Adrenal gland (tissue), 9 donors: ENCODE measurements at regions not wholly inside any gene's neighbourhood (a gene's known extent, or its start where the extent isn't known, plus 50 kb on each side); places are given as distances from the start of the nearest gene placed in this dataset.

Experiments
- DNase-seq, 7 donors: peaks; one replicate each; pipeline ENCODE4 v3.0.0-alpha.2; 2019 to 2020
- H3K27ac ChIP-seq, 5 donors: fragments of 200-600 bp; sonication (generic) in 4 of 5; 1 replicate in 3 of 5; 2 replicates in 2 of 5; pipeline versions ENCODE4 v1.5.1 to v1.8.0; 2016 to 2020; ENCODE audit warnings: mild to moderate bottlenecking in 1 of 5
- H3K27me3 ChIP-seq: fragments of 200-600 bp; 2 replicates; pipeline ENCODE4 v1.8.0; 2021
- H3K36me3 ChIP-seq, 2 donors: fragments of 200-600 bp; replicated peaks in 1 of 2; 1 replicate in 1 of 2; 2 replicates in 1 of 2; pipeline versions ENCODE4 v1.5.1 to v1.8.0; 2018 to 2022
- H3K4me1 ChIP-seq, 2 donors: fragments of 200-600 bp; replicated peaks in 1 of 2; 1 replicate in 1 of 2; 2 replicates in 1 of 2; pipeline versions ENCODE4 v1.5.1 to v1.8.0; 2018 to 2021
- H3K4me3 ChIP-seq, 4 donors: fragments of 200-600 bp; sonication (generic) in 3 of 4; one replicate each; pipeline ENCODE4 v1.5.1; 2016 to 2018
- H3K9me3 ChIP-seq, 3 donors: fragments of 200-600 bp; sonication (generic) in 1 of 3; replicated peaks in 1 of 3; 1 replicate in 2 of 3; 2 replicates in 1 of 3; pipeline versions ENCODE4 v1.5.1 to v1.8.0; 2016 to 2021
- CTCF ChIP-seq, 6 experiments: fragments of 450-650 bp in 4 of 6; fragments of 200-600 bp in 2 of 6; sonication (generic) in 1 of 6; IDR thresholded peaks; 1 replicate in 5 of 6; 2 replicates in 1 of 6; pipeline versions ENCODE4 v1.5.1 to v1.8.0; 2016 to 2021; ENCODE audit warnings: antibody characterized with exemption in 6 of 6, mild to moderate bottlenecking in 2 of 6, moderate library complexity in 1 of 6
- POLR2A ChIP-seq, 2 donors: fragments of 450-650 bp; IDR thresholded peaks; one replicate each; pipeline ENCODE4 v1.6.1; 2017; ENCODE audit warnings: antibody characterized with exemption in 2 of 2, mild to moderate bottlenecking in 2 of 2, moderate library complexity in 1 of 2
- WGBS, 4 donors: extraction: QIAGEN DNeasy Blood & Tissue Kit in 2 of 4; methylation state at CpG; one replicate each; pipeline versions ENCODE4 v1.1.5 to v1.1.7; 2013 to 2017; 5-methylcytosine and 5-hydroxymethylcytosine counted together
- intact Hi-C, 2 donors: fragments of 100-400 bp; cut with DNase I; formaldehyde crosslinking; loops; one replicate each; pipeline versions ENCODE4 v1.14.1 to v1.15.0; 2022 to 2023
- donor health status: healthy with polysubstance abuse.
- donor health status: Bipolar disorder and iron deficiency.
- donor health status: DM: yes; HTN: yes; CAD: no.
- donor health status: DM: no; HTN: no; CAD: no.
- donor health status: DM: no; HTN: no; CAD: no.

DNA sequence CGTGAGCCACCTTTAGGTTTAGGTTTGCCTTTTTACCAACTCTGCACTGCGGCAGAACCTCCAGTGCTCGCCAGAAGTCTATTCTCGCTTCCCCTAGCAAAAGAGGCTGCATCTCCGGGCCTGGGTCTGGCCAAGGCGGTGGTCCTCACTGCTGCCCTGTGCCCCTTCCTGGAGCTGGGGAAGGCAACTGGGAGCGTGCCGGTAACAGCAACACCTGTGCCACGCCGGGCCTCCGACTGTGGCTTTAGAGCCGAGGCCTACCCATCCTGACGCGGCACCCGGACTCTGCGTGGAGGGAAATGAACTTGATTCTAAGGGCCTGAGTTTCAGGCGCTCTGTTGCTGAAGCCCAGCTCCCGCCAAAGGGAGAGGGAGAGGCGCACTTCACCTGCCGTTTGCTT, 82.4 kb upstream of the SPATA31C2 start:
- no peak for DNase-seq
- Histone ChIP-seq H3K4me3 (no peak overlapping the region), H3K27me3 (no peaks in the 10 kb centered on the region), H3K27ac (no peak overlapping the region), H3K36me3 (no peaks in the 10 kb centered on the region), H3K9me3 (no peaks in the 10 kb centered on the region), H3K4me1 (no peaks in the 10 kb centered on the region)
- WGBS, 4 donors = 85 to 91% (median 87%) methylated on average over 15 to 20 of the region's 20 CpGs
- TF ChIP-seq CTCF (IDR thresholded peaks at IDR 0.05) (no peak), POLR2A (IDR thresholded peaks at IDR 0.05) (no peak)
- intact Hi-C loops = no loop called here

DNA sequence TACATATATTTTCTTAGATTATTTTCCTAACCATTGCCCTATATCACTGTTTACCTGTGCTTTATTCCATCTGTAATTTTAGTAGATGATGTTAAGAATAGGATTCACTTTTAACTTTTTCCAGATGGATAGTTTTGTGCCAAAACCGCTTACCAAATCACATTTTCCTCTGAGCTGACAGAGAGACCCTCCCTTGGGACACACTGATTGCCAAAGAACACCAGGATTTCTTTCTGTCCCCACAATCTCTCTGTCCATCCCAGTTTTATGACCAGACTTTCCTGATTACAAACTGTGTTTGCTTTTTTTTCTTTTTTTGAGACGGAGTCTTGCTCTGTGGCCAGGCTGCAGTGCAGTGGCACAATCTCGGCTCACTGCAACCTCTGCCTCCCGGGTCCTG, 81.3 kb upstream of the SPATA31C2 start:
- Histone ChIP-seq H3K27me3 (no peaks in the 10 kb centered on the region), H3K4me3 (no peak overlapping the region), H3K4me1 (no peaks in the 10 kb centered on the region), H3K27ac (no peak overlapping the region), H3K9me3 (no peaks in the 10 kb centered on the region), H3K36me3 (no peaks in the 10 kb centered on the region)
- 65 to 83% (median 73%) methylated on average over 4 of the region's 4 CpGs for WGBS, 4 donors
- DNase-seq = no peak
- intact Hi-C loops = no loop called here
- TF ChIP-seq POLR2A (IDR thresholded peaks at IDR 0.05) (no peak), CTCF (IDR thresholded peaks at IDR 0.05) (no peak)

DNA sequence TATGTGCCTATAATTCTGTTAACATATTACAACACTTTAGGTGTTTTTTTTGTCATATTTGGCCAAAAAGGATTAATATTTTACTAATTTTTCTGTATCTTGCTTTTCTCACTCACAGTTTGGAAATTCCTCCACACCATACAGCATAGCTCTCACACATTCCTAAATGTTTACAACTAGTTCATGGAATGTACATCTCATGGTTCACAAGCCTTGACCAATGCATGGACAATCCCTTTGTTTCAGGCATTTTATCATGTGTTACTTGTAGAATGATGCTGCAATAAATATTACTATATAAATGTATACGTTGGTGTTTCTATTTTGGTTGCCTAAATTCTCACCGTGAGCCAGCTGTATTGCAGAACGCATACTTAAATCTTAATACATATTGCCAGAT, 80.5 kb upstream of the SPATA31C2 start:
- intact Hi-C loops = no loop called here
- TF ChIP-seq CTCF (IDR thresholded peaks at IDR 0.05) (no peak), POLR2A (IDR thresholded peaks at IDR 0.05) (no peak)
- H3K27me3 ChIP-seq = no peaks in the 10 kb centered on the region

DNA sequence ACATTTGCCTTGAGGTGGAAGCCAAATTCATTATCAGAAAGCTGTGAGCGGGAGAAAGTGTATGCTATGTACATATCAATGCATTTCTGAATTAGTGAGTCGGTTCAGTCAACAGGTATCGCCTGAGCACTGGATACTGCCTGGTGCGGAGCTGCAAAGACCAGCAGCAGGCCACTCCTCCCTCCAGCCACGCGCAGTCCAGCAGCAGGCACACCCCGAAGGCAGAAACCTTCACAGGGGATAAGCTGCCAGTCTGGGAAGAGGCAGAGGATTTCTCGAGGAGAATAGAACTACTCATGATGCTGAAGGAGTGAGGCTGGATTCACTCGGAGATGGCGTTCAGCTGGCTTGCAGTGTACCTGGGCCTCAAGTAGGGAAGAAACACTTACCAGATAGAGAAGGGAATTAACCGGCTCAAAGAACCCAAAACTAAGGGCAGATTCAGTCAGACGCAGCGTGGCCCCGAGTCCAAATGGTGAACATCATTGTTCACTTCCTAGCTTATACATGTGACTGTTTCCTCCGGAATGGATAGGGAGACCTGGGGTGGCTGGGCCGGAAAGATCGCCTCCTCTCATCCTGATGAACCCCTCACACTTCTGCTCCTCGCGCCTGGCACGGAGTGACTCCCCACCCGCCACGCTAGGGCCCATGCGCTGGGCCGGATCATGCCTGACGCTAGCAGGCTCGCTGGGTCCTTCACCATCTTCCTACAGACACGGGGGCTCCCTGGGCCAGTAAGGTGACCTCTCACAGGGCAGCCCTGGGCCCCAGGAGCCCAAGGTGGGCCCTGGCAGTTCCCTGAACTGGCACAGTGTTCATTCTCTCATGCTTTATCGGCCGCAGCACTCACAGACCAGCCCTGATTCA, 78.1 kb upstream of the SPATA31C2 start:
- no peaks in the 10 kb centered on the region for H3K4me1 ChIP-seq
- no peak overlapping the region for H3K27ac ChIP-seq
- intact Hi-C loops = no loop called here
- no peak for DNase-seq
- H3K4me3 ChIP-seq = no peak overlapping the region
- TF ChIP-seq CTCF (IDR thresholded peaks at IDR 0.05) = no peak
- TF ChIP-seq POLR2A (IDR thresholded peaks at IDR 0.05) = no peak
- no peaks in the 10 kb centered on the region for H3K36me3 ChIP-seq
- WGBS, 4 donors = 84 to 90% (median 86%) methylated on average over 29 of the region's 29 CpGs
- H3K9me3 ChIP-seq = no peaks in the 10 kb centered on the region
- H3K27me3 ChIP-seq = no peaks in the 10 kb centered on the region

More for the DNA sequence above, 80.5 kb upstream of the SPATA31C2 start:
- DNase-seq = no peak
- Histone ChIP-seq H3K27ac (no peak overlapping the region), H3K4me1 (no peaks in the 10 kb centered on the region), H3K36me3 (no peaks in the 10 kb centered on the region), H3K9me3 (no peaks in the 10 kb centered on the region), H3K4me3 (no peak overlapping the region)
- 69 to 82% (median 77%) methylated on average over 3 of the region's 3 CpGs for WGBS, 4 donors
